ENCODE measurements at regions not wholly inside any gene's neighbourhood (a gene's known extent, or its start where the extent isn't known, plus 50 kb on each side); places are given as distances from the start of the nearest gene placed in this dataset.

DNA sequence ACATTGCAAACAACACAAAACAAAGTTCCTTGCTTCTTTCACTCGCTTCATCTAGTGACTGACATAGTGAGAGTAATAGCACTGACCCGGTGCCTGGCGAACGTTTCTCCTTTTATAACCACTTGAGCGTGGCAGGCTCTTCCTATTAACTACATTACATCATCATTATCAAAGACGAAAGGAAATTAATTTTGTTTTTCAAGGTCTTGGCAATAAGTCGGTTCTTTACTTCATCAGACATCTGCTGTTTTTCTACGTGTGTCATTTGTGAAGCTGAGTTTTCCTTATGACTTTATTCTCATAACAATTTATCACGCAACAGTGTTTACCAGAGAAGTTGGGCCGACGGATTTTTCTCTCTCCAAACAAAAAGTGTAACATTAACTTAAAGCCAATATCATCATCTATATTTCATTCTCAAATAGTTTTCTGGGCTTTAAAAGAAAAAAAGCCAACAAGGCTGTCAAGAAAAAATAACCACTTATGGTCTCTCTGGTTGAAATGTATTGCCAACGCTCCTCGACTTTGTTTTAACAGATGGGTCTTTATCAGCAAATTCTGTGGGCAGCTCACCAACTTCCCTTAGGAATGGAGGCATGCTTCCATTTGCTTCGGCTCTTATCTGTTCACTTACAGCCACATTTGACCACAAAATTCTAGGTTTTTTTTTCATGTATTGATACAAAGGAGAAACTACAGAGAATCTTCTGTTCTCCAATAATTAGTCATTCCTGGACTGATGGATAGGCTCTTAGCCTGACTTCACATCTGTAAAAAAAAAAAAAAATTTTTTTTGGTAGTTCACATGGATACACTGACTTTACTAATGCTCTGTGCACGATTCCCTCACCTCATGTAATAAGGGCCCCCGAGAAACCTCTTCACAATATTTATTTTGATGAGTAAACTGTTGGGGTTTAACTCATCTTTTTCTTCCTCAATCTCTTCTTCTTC, 97.1 kb upstream of the CDKN3 start:
- Mint-ChIP-seq H3K9me3 (peaks cover 4% of the 10 kb centered on the region), H3K27me3 (ENCODE audit: low read depth) (no peaks in the 10 kb centered on the region), H3K27ac (peak overlapping the region; percentile 47), H3K4me3 (no peak overlapping the region), H3K4me1 (peaks cover 44% of the 10 kb centered on the region), H3K36me3 (no peaks in the 10 kb centered on the region)
- TF ChIP-seq, protein P1, sequence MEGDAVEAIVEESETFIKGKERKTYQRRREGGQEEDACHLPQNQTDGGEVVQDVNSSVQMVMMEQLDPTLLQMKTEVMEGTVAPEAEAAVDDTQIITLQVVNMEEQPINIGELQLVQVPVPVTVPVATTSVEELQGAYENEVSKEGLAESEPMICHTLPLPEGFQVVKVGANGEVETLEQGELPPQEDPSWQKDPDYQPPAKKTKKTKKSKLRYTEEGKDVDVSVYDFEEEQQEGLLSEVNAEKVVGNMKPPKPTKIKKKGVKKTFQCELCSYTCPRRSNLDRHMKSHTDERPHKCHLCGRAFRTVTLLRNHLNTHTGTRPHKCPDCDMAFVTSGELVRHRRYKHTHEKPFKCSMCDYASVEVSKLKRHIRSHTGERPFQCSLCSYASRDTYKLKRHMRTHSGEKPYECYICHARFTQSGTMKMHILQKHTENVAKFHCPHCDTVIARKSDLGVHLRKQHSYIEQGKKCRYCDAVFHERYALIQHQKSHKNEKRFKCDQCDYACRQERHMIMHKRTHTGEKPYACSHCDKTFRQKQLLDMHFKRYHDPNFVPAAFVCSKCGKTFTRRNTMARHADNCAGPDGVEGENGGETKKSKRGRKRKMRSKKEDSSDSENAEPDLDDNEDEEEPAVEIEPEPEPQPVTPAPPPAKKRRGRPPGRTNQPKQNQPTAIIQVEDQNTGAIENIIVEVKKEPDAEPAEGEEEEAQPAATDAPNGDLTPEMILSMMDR (IDR thresholded peaks at IDR 0.05; ENCODE audit: unreplicated experiment): no peak
- DNase-seq (ENCODE audit: low spot score in 2 of 2, unreplicated experiment in 2 of 2): no peak

DNA sequence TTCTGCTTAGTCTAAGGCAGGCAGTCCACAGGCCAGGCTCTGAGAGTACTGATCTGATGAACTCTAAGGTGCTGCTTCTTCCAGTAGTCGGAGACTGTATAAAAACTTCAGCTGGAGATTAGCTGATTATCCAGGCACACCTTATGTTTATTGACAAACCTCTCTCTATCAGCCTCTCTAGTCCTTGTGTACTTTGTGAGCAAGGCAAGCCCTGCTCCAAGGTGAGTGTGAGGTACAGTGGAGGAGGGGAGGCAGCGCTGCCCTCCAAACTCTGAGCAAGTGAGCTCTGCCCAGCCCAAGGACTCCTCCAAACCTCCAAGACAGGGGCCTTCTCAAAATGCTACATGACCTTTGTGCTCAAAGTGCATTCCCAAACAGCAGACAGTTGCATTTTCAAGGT, 95.9 kb upstream of the CDKN3 start:
- Mint-ChIP-seq H3K4me1 (peaks cover 47% of the 10 kb centered on the region), H3K9me3 (no peaks in the 10 kb centered on the region), H3K27me3 (ENCODE audit: low read depth) (no peaks in the 10 kb centered on the region), H3K36me3 (no peaks in the 10 kb centered on the region), H3K4me3 (no peak overlapping the region), H3K27ac (no peak overlapping the region)
- TF ChIP-seq, protein P1 (IDR thresholded peaks at IDR 0.05; ENCODE audit: unreplicated experiment): no peak
- DNase-seq (ENCODE audit: low spot score in 2 of 2, unreplicated experiment in 2 of 2): no peak

DNA sequence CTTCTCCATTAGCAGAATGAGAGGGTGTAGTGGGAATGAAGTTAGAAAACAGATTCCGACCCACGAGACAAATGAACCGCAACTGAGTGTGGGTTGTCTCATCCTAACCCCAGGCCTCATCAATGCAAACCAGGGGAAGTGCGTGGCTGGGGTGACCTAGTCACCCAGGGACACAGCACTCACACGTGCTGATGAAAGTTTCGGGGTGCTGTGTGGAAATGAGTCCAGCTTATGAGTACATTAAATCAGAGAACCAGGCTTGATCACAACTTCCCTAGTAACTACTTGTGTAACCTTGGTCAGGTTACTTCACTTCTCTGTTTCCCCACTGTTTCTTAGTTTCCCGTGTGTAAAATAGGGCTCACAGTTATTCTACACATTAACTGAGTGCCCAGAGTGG, 95.4 kb upstream of the CDKN3 start:
- no peak overlapping the region for H3K4me3 Mint-ChIP-seq
- H3K9me3 Mint-ChIP-seq: no peaks in the 10 kb centered on the region
- no peak overlapping the region for H3K27ac Mint-ChIP-seq

DNA sequence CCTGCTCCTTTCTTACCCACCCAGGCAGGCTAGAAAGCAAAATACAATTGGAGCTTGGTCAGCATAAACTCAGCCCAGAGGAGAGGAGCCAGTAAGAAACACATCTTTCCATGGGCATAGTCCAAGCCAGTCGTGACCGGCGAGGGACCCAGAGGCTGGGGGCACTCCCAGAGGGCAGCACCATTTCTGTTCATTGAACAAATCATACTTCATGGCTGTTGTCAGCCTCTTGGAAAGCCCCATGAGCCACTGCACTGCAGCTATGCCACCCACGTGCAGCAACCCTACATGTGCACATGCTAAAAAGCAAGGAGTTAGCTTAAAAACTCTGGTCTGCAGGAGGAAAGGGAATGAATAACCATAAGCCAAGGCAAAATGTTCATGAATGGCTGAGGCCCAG, 90.0 kb upstream of the CDKN3 start:
- TF ChIP-seq, protein P1 (IDR thresholded peaks at IDR 0.05; ENCODE audit: unreplicated experiment): no peak
- Mint-ChIP-seq H3K4me3 (no peak overlapping the region), H3K36me3 (no peaks in the 10 kb centered on the region), H3K4me1 (peaks cover 18% of the 10 kb centered on the region), H3K9me3 (no peaks in the 10 kb centered on the region), H3K27ac (no peak overlapping the region), H3K27me3 (ENCODE audit: low read depth) (no peaks in the 10 kb centered on the region)
- DNase-seq (ENCODE audit: low spot score in 2 of 2, unreplicated experiment in 2 of 2): no peak

More for the DNA sequence above, 95.4 kb upstream of the CDKN3 start:
- Mint-ChIP-seq H3K4me1 (peaks cover 47% of the 10 kb centered on the region), H3K27me3 (ENCODE audit: low read depth) (no peaks in the 10 kb centered on the region), H3K36me3 (no peaks in the 10 kb centered on the region)
- TF ChIP-seq, protein P1 (IDR thresholded peaks at IDR 0.05; ENCODE audit: unreplicated experiment): no peak
- DNase-seq (ENCODE audit: low spot score in 2 of 2, unreplicated experiment in 2 of 2): no peak

DNA sequence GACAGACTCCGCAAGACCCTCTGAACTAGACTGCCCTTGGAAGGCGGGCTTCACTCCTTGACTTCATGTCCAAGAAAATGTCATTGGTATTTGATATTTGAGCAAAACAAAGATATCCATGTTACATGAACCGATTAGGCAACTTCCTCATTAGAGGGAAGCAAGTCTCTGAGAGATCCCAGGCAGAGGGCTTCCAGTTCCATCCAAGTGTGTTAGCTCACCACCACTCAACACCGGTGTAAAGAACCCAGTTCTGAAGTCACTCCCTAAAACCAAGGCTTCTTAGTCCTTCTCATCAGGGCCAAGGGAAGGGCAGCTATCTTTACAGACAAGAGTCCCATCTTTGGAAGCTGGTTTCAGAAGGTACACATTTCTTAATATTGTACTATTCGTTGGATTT, 87.2 kb upstream of the CDKN3 start:
- no peak for DNase-seq (ENCODE audit: low spot score in 2 of 2, unreplicated experiment in 2 of 2)
- H3K4me3 Mint-ChIP-seq: no peak overlapping the region
- no peaks in the 10 kb centered on the region for H3K36me3 Mint-ChIP-seq

More for the DNA sequence above, 87.2 kb upstream of the CDKN3 start:
- Mint-ChIP-seq H3K27me3 (ENCODE audit: low read depth) (no peaks in the 10 kb centered on the region), H3K4me1 (peaks cover 15% of the 10 kb centered on the region), H3K27ac (no peak overlapping the region), H3K9me3 (no peaks in the 10 kb centered on the region)
- TF ChIP-seq, protein P1 (IDR thresholded peaks at IDR 0.05; ENCODE audit: unreplicated experiment): no peak

Data from mesothelial cell of epicardium (in vitro differentiated cells).